SU-DHL-6 (cell line): ENCODE measurements at regions not wholly inside any gene's neighbourhood (a gene's known extent, or its start where the extent isn't known, plus 50 kb on each side); places are given as distances from the start of the nearest gene placed in this dataset.

Experiments
- H2AFZ ChIP-seq: fragments of 200-600 bp; sonication (generic); 2 replicates; pipeline ENCODE4 v1.6.1; 2014; ENCODE audit warnings: low read depth, mild to moderate bottlenecking, moderate library complexity, mixed read lengths, antibody characterized with exemption, low read length; ENCODE audit not compliant: severe bottlenecking
- H3F3A ChIP-seq: fragments of 200-600 bp; shearing (Covaris generic); 2 replicates; pipeline ENCODE4 v1.6.0; 2016; ENCODE audit warnings: antibody characterized with exemption, mild to moderate bottlenecking; ENCODE audit not compliant: insufficient read depth
- H3K27ac ChIP-seq: fragments of 200-600 bp; sonication (generic); 2 replicates; pipeline ENCODE4 v1.5.1; 2016; ENCODE audit warnings: low read depth, mild to moderate bottlenecking, low read length, moderate library complexity, mixed read lengths
- H3K27me3 ChIP-seq: fragments of 200-600 bp; sonication (generic), shearing (Covaris generic); 2 replicates; pipeline ENCODE4 v1.6.0; 2014; ENCODE audit warnings: mild to moderate bottlenecking, low read length
- H3K36me3 ChIP-seq: fragments of 200-600 bp; sonication (generic); 2 replicates; pipeline ENCODE4 v1.6.1; 2014; ENCODE audit warnings: mild to moderate bottlenecking, low read length, mixed read lengths
- H3K4me2 ChIP-seq: fragments of 300-600, 200-600 bp; shearing (Covaris generic), sonication (generic); 2 replicates; pipeline ENCODE4 v1.6.0; 2014; ENCODE audit warnings: low read length, low read depth, mild to moderate bottlenecking; ENCODE audit not compliant: poor library complexity, severe bottlenecking
- H3K4me3 ChIP-seq: fragments of 200-600 bp; sonication (generic); 2 replicates; pipeline ENCODE4 v1.5.1; 2014; ENCODE audit warnings: antibody characterized with exemption, low read length, mild to moderate bottlenecking, mixed read lengths; ENCODE audit not compliant: insufficient read depth, poor library complexity, severe bottlenecking
- H3K79me2 ChIP-seq: fragments of 200-600 bp; sonication (generic); 2 replicates; pipeline ENCODE4 v1.6.1; 2014; ENCODE audit warnings: mild to moderate bottlenecking, low read length, moderate library complexity; ENCODE audit not compliant: insufficient read depth
- H3K9ac ChIP-seq: fragments of 200-600 bp; sonication (generic); 2 replicates; pipeline ENCODE4 v1.7.0; 2014; ENCODE audit warnings: mild to moderate bottlenecking, low read length
- H3K9me2 ChIP-seq: fragments of 200-600 bp; sonication (generic); replicated peaks from 2 replicates; pipeline ENCODE4 v1.6.1; 2014; ENCODE audit warnings: low read length; ENCODE audit not compliant: insufficient read depth
- H3K9me3 ChIP-seq: fragments of 200-600 bp; sonication (generic); 2 replicates; pipeline ENCODE4 v1.6.1; 2014; ENCODE audit warnings: low read length, mixed read lengths; ENCODE audit not compliant: insufficient read depth
- H4K20me1 ChIP-seq: fragments of 200-600 bp; sonication (generic); 2 replicates; pipeline ENCODE4 v1.6.1; 2014; ENCODE audit warnings: low read depth, mild to moderate bottlenecking, antibody characterized with exemption, low read length, moderate library complexity, mixed read lengths
- CTCF ChIP-seq: fragments of 200-600 bp; sonication (generic); IDR thresholded peaks from one replicate; pipeline ENCODE4 v1.5.1; 2017; ENCODE audit warnings: antibody characterized with exemption, mild to moderate bottlenecking, low read length, moderate library complexity; ENCODE audit not compliant: insufficient read depth, poor library complexity, severe bottlenecking
- EZH2phosphoT487 ChIP-seq: fragments of 200-600 bp; sonication (generic), shearing (Covaris generic); conservative IDR thresholded peaks from 2 replicates; pipeline ENCODE4 v1.6.1; 2018; ENCODE audit warnings: mild to moderate bottlenecking, antibody characterized with exemption, low read length, moderate library complexity, mixed read lengths

GRCh38 chr5:30968971-30969370, 224.5 kb upstream of the CDH6 start:
- Histone ChIP-seq H3K4me2 (no peak overlapping the region), H3K4me3 (no peak overlapping the region), H3K79me2 (no peaks in the 10 kb centered on the region), H3F3A (no peaks in the 10 kb centered on the region), H3K36me3 (no peaks in the 10 kb centered on the region), H3K9ac (no peak overlapping the region), H3K9me2 (0 out of 2 replicates have a peak, but pooled peaks cover 3% of the 10 kb centered on the region), H3K9me3 (no peaks in the 10 kb centered on the region), H3K27ac (no peak overlapping the region), H4K20me1 (no peaks in the 10 kb centered on the region), H2AFZ (no peak overlapping the region), H3K27me3 (no peaks in the 10 kb centered on the region)
- TF ChIP-seq CTCF, result no peak

- Histone ChIP-seq H3K27ac (no peak overlapping the region), H2AFZ (no peak overlapping the region), H3K4me3 (no peak overlapping the region), H3K4me2 (no peak overlapping the region), H3K79me2 (no peaks in the 10 kb centered on the region), H3K9me2 (no peaks in the 10 kb centered on the region), H4K20me1 (no peaks in the 10 kb centered on the region), H3K9me3 (no peaks in the 10 kb centered on the region), H3K9ac (no peak overlapping the region), H3F3A (no peaks in the 10 kb centered on the region), H3K27me3 (no peaks in the 10 kb centered on the region), H3K36me3 (no peaks in the 10 kb centered on the region)
- no peak for TF ChIP-seq EZH2phosphoT487
- no peak for TF ChIP-seq CTCF
Observed at GRCh38 chr5:30960036-30960435, 233.4 kb upstream of the CDH6 start.

GRCh38 chr5:30959238-30959637, 234.2 kb upstream of the CDH6 start:
- H3K9ac ChIP-seq, result no peak overlapping the region
- no peak overlapping the region for H3K4me3 ChIP-seq
- TF ChIP-seq EZH2phosphoT487 (no peak), CTCF (no peak)
- no peak overlapping the region for H2AFZ ChIP-seq
- no peaks in the 10 kb centered on the region for H3K36me3 ChIP-seq
- H3K27me3 ChIP-seq, result no peaks in the 10 kb centered on the region
- H3K4me2 ChIP-seq, result no peak overlapping the region
- H3K9me3 ChIP-seq, result no peaks in the 10 kb centered on the region
- H3K27ac ChIP-seq, result no peak overlapping the region
- no peaks in the 10 kb centered on the region for H3K79me2 ChIP-seq
- H3K9me2 ChIP-seq, result no peaks in the 10 kb centered on the region
- no peaks in the 10 kb centered on the region for H4K20me1 ChIP-seq
- H3F3A ChIP-seq, result no peaks in the 10 kb centered on the region

GRCh38 chr5:30957591-30957990, 235.9 kb upstream of the CDH6 start:
- TF ChIP-seq EZH2phosphoT487 (no peak), CTCF (no peak)
- Histone ChIP-seq H3K9me3 (no peaks in the 10 kb centered on the region), H3F3A (no peaks in the 10 kb centered on the region), H4K20me1 (no peaks in the 10 kb centered on the region), H3K36me3 (no peaks in the 10 kb centered on the region), H3K27ac (no peak overlapping the region), H3K4me3 (no peak overlapping the region), H3K9me2 (no peaks in the 10 kb centered on the region), H3K27me3 (no peaks in the 10 kb centered on the region), H2AFZ (no peak overlapping the region), H3K4me2 (no peak overlapping the region), H3K9ac (no peak overlapping the region), H3K79me2 (no peaks in the 10 kb centered on the region)
